Gastrocnemius medialis (tissue), 4 donors: ENCODE measurements at regions not wholly inside any gene's neighbourhood (a gene's known extent, or its start where the extent isn't known, plus 50 kb on each side); places are given as distances from the start of the nearest gene placed in this dataset.

Experiments used
- ATAC-seq, 2 donors: fragments of 150-250 bp; one replicate each; pipeline ENCODE4 v1.9.1; 2016
- DNase-seq, 2 donors: peaks; one replicate each; pipeline ENCODE4 v3.0.0-alpha.2; 2019
- H3K27ac ChIP-seq, 4 donors: fragments of 200-600 bp; sonication (generic); 1 replicate in 1 of 4; 2 replicates in 3 of 4; pipeline ENCODE4 v1.5.1; 2016 to 2018; ENCODE audit warnings: mild to moderate bottlenecking in 2 of 4, moderate library complexity in 1 of 4
- H3K27me3 ChIP-seq, 3 donors: fragments of 200-600 bp; sonication (generic) in 2 of 3; 1 replicate in 1 of 3; 2 replicates in 2 of 3; pipeline versions ENCODE4 v1.5.1 to v1.6.0; 2016 to 2019; ENCODE audit warnings: mild to moderate bottlenecking in 1 of 3, moderate library complexity in 1 of 3
- H3K36me3 ChIP-seq, 2 donors: fragments of 200-600 bp; sonication (generic) in 1 of 2; one replicate each; pipeline ENCODE4 v1.5.1; 2017 to 2018
- H3K4me1 ChIP-seq, 2 donors: fragments of 200-600 bp; sonication (generic) in 1 of 2; one replicate each; pipeline ENCODE4 v1.5.1; 2016 to 2017; ENCODE audit warnings: mild to moderate bottlenecking in 2 of 2
- H3K4me3 ChIP-seq, 4 donors: fragments of 200-600 bp; sonication (generic) in 3 of 4; 1 replicate in 1 of 4; 2 replicates in 3 of 4; pipeline ENCODE4 v1.5.1; 2016 to 2019; ENCODE audit warnings: mild to moderate bottlenecking in 2 of 4
- H3K9me3 ChIP-seq, 3 donors: fragments of 200-600 bp; sonication (generic) in 2 of 3; 1 replicate in 1 of 3; 2 replicates in 2 of 3; pipeline ENCODE4 v1.5.1; 2016 to 2019
- POLR2A ChIP-seq, 2 donors: fragments of 450-650 bp; IDR thresholded peaks; one replicate each; pipeline ENCODE4 v1.6.1; 2017; ENCODE audit warnings: antibody characterized with exemption in 2 of 2, mild to moderate bottlenecking in 2 of 2, moderate library complexity in 2 of 2
- in situ Hi-C, 4 donors: fragments of 200-750 bp; cut with MboI; loops; one replicate each; pipeline versions ENCODE4 v1.15.0 to v1.8.0; 2017; ENCODE audit warnings: low sequenced_read_pairs in 4 of 4
- intact Hi-C: fragments of 100-400 bp; cut with DNase I; formaldehyde crosslinking; loops from one replicate; pipeline ENCODE4 v1.15.1; 2023; ENCODE audit warnings: low total_unique reads
- TF ChIP-seq, protein P1 (sequence below), 5 experiments: fragments of 450-650 bp in 3 of 5; fragments of 200-600 bp in 2 of 5; sonication (generic) in 2 of 5; IDR thresholded peaks in 4 of 5; conservative IDR thresholded peaks in 1 of 5; 1 replicate in 4 of 5; 2 replicates in 1 of 5; pipeline ENCODE4 v1.5.1; 2016 to 2019; ENCODE audit warnings: antibody characterized with exemption in 5 of 5, mild to moderate bottlenecking in 3 of 5, moderate library complexity in 3 of 5

DNA sequence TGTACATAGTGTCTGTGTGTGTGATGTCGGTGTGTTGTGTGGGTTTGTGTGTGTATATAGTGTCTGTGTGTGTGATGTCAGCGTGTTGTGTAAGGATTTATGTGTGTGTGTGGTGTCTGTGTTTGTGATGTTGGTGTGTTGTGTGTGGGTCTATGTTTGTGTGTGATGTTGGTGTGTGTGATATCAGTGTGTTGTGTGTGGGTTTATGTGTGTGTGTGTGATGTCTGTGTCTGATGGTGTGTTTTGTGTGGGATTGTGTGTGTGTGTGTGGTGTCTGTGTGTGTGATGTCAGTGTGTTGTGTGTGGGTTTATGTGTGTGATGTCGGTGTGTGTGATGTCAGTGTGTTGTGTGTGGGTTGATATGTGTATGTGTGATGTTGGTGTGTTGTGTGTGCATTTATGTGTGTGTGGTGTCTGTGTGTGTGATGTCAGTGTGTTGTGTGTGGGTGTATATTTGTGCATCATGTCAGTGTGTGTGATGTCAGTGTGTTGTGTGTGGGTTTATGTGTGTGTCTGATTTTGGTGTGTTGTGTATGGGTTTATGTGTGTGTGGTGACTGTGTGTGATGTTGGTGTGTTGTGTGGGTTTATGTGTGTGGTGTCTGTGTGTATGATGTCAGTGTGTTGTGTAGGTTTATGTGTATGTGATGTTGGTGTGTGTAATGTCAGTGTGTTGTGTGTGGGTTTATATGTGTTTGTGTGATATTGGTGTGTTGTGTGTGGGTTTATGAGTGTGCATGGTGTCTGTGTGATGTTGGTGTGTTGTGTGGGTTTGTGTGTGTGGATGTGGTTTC is 102.4 kb upstream of the CD93 start:
- Histone ChIP-seq H3K4me3 (no peak overlapping the region), H3K27me3 (no peaks in the 10 kb centered on the region), H3K9me3 (no peaks in the 10 kb centered on the region), H3K27ac (no peak overlapping the region), H3K36me3 (no peaks in the 10 kb centered on the region), H3K4me1 (no peaks in the 10 kb centered on the region)
- ATAC-seq: no peak
- in situ Hi-C loops: no loop called here
- TF ChIP-seq, protein P1, sequence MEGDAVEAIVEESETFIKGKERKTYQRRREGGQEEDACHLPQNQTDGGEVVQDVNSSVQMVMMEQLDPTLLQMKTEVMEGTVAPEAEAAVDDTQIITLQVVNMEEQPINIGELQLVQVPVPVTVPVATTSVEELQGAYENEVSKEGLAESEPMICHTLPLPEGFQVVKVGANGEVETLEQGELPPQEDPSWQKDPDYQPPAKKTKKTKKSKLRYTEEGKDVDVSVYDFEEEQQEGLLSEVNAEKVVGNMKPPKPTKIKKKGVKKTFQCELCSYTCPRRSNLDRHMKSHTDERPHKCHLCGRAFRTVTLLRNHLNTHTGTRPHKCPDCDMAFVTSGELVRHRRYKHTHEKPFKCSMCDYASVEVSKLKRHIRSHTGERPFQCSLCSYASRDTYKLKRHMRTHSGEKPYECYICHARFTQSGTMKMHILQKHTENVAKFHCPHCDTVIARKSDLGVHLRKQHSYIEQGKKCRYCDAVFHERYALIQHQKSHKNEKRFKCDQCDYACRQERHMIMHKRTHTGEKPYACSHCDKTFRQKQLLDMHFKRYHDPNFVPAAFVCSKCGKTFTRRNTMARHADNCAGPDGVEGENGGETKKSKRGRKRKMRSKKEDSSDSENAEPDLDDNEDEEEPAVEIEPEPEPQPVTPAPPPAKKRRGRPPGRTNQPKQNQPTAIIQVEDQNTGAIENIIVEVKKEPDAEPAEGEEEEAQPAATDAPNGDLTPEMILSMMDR (IDR thresholded peaks at IDR 0.05 in 4 of 5, conservative IDR thresholded peaks at IDR 0.05 in 1 of 5): no peak
- TF ChIP-seq POLR2A (IDR thresholded peaks at IDR 0.05): no peak
- DNase-seq: no peak
- intact Hi-C loops: loop anchor here (5.0 kb wide), 1 partner anchor 496 kb away; no protein-coding TSS in a partner anchor

DNA sequence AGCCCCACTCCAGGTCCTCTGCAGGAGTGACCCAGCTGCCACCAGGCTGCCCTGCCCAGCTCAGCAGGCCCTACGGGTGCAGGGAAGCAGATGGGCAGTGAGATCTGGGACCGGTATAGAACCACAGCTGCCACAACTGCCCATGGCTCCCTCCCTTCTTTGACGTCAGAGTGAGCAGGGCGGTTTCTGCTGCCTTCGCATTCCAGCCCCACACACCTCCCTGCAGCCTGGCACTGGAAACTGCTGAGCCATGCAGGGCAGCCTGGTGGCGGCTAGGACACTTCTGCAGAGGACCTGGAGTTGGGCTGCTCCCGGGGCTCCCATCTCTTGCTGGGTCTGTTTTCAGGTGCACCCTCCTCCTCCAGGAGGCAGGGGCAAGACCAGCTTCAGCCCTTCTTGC is 101.6 kb upstream of the CD93 start:
- intact Hi-C loops (loop anchor here (5.0 kb wide), 1 partner anchor 495 kb away; no protein-coding TSS in a partner anchor), in situ Hi-C loops (no loop called here)
- Histone ChIP-seq H3K9me3 (no peaks in the 10 kb centered on the region), H3K4me1 (no peaks in the 10 kb centered on the region), H3K27me3 (no peaks in the 10 kb centered on the region), H3K36me3 (no peaks in the 10 kb centered on the region), H3K27ac (no peak overlapping the region), H3K4me3 (no peak overlapping the region)
- TF ChIP-seq, protein P1 (IDR thresholded peaks at IDR 0.05 in 4 of 5, conservative IDR thresholded peaks at IDR 0.05 in 1 of 5): no peak
- TF ChIP-seq POLR2A (IDR thresholded peaks at IDR 0.05): no peak
- DNase-seq: peak in 1 of 2 donors; percentile 73
- peak in 1 of 2 donors; percentile 97 for ATAC-seq

DNA sequence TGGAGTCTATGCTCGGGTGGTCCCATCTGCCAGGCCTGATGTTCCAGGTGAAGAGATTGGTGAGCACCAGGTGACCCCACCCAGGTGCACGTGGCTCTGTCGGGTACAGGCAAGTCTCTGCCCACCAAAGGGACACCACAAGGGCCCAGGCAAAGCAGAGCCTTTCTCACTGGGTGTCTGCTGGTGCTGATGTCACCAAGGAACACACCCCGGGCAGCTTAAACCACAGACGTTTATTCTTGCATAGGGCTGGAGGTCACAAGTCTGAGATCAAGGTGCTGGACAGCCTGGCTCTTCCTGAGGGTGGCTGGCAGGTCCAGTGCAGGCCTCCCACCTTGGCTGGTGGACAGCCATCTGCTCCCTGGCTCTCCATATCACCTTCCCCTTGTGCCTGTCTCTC is 100.7 kb upstream of the CD93 start:
- no peak for ATAC-seq

DNA sequence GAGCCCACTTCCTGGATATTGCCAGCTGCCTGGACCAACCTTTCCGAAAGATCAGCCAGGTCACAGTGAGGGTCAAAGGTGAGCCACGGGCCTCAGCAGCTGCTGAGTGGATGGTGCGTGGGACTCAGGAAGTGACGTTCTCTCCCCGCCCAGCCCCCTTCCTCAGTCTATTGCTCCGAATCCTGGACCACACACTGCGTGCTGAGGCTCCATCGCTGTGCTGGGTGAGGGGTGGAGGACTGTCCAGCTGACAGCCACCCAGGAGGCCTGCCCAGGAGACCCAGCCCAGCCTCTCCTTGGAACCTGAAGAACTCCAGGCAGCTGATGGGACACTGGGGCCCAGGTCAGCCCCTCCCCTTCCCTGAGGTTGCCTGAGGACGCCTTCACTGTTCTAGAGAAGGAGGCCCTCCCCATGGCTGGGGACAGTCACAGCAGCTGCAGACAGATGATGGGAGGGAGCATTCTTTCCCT is 94.4 kb upstream of the CD93 start:
- H3K9me3 ChIP-seq: no peaks in the 10 kb centered on the region
- H3K27ac ChIP-seq: peak overlapping the region; percentile 20 to 69 (median 66)
- peaks cover 9 to 13% of the 10 kb centered on the region in 2 donors for H3K4me1 ChIP-seq
- H3K4me3 ChIP-seq: no peak overlapping the region
- ATAC-seq (peak; percentile 40 to 55), DNase-seq (peak; percentile 25 to 40)
- no peaks in the 10 kb centered on the region for H3K36me3 ChIP-seq
- in situ Hi-C loops: no loop called here
- H3K27me3 ChIP-seq: no peaks in the 10 kb centered on the region
- intact Hi-C loops: no loop called here
- TF ChIP-seq POLR2A (IDR thresholded peaks at IDR 0.05): no peak
- TF ChIP-seq, protein P1 (IDR thresholded peaks at IDR 0.05 in 4 of 5, conservative IDR thresholded peaks at IDR 0.05 in 1 of 5): no peak

More for the DNA sequence above, 100.7 kb upstream of the CD93 start:
- Histone ChIP-seq H3K9me3 (no peaks in the 10 kb centered on the region), H3K27me3 (no peaks in the 10 kb centered on the region), H3K4me1 (no peaks in the 10 kb centered on the region), H3K36me3 (no peaks in the 10 kb centered on the region), H3K4me3 (no peak overlapping the region), H3K27ac (no peak overlapping the region)
- in situ Hi-C loops (no loop called here), intact Hi-C loops (loop anchor here (5.0 kb wide), 1 partner anchor 495 kb away; no protein-coding TSS in a partner anchor)
- TF ChIP-seq, protein P1 (IDR thresholded peaks at IDR 0.05 in 4 of 5, conservative IDR thresholded peaks at IDR 0.05 in 1 of 5): no peak
- TF ChIP-seq POLR2A (IDR thresholded peaks at IDR 0.05): no peak
- no peak for DNase-seq
